K562 (cell line): ENCODE measurements at regions not wholly inside any gene's neighbourhood (a gene's known extent, or its start where the extent isn't known, plus 50 kb on each side); places are given as distances from the start of the nearest gene placed in this dataset.

ENCODE experiments used
- ATAC-seq: fragments of 200-7000 bp; cut with Tn5 transposase; 3 replicates; pipeline ENCODE4 v1.9.1; 2020; ENCODE audit warnings: moderate library complexity
- BruUV-seq: library from RNA; stranded (reverse); fragments of 400-500 nt; replicated peaks from 2 replicates; lab custom pipeline; 2021; lab: Mats Ljungman, UMichigan
- CTCF ChIA-PET: fragments of 300-600 bp; formaldehyde crosslinking; extraction: SDS; loops from one replicate; lab custom pipeline; 2021; ENCODE audit warnings: low intra/inter-chr PET ratio; lab: Yijun Ruan, JAX
- POLR2A ChIA-PET: fragments of 300-600, 350-650 bp; sonication (Branson Sonifier 250); formaldehyde crosslinking; extraction: SDS; loops from one replicate; lab custom pipeline; 2021; ENCODE audit warnings: antibody characterized with exemption, inconsistent platforms; lab: Yijun Ruan, JAX
- DNase-seq, 4 experiments: peaks; one replicate each; pipeline versions ENCODE4 v3.0.0 to v3.0.0-alpha.2; 2011 to 2018; ENCODE audit warnings: low spot score in 3 of 4, mixed read lengths in 3 of 4; ENCODE audit errors: extremely low read depth in 1 of 4
- FAIRE-seq: peaks from 2 replicates; lab custom pipeline; 2011; peaks lifted over from hg19 to GRCh38; lab: Jason Lieb, UNC
- H2AFZ ChIP-seq: 2 replicates; pipeline ENCODE4 v1.6.0; 2011; ENCODE audit warnings: low read depth, low read length, control low read depth, inconsistent platforms
- H3K27ac ChIP-seq: fragments of 200-600 bp; 3 replicates; pipeline ENCODE4 v1.8.0; 2011; ENCODE audit warnings: low read depth, mild to moderate bottlenecking, control low read depth, inconsistent platforms, low read length, moderate library complexity, mixed read lengths; ENCODE audit errors: extremely low read depth
- H3K27me3 ChIP-seq, 2 experiments: fragments of 300-600 bp in 1 of 2; 2 replicates in 1 of 2; 3 replicates in 1 of 2; pipeline versions ENCODE4 v1.6.0 to v1.8.0; 2011; ENCODE audit warnings: inconsistent platforms in 2 of 2, low read length in 2 of 2, mild to moderate bottlenecking in 1 of 2, mixed read lengths in 1 of 2, moderate library complexity in 1 of 2; ENCODE audit not compliant: control insufficient read depth in 2 of 2, insufficient read depth in 2 of 2
- H3K36me3 ChIP-seq: fragments of 300-600 bp; 3 replicates; pipeline ENCODE4 v1.8.0; 2011; ENCODE audit warnings: mild to moderate bottlenecking, low read length, inconsistent platforms; ENCODE audit not compliant: control insufficient read depth, insufficient read depth
- H3K4me1 ChIP-seq, 2 experiments: fragments of 200-600 bp in 1 of 2; replicated peaks in 1 of 2; 2 replicates in 1 of 2; 3 replicates in 1 of 2; pipeline versions ENCODE4 v1.5.1 to v1.8.0; 2011; ENCODE audit warnings: inconsistent platforms in 2 of 2, low read length in 2 of 2, mild to moderate bottlenecking in 1 of 2, mixed read lengths in 1 of 2, moderate library complexity in 1 of 2; ENCODE audit not compliant: control insufficient read depth in 2 of 2, insufficient read depth in 2 of 2
- H3K4me2 ChIP-seq: 2 replicates; pipeline ENCODE4 v1.6.1; 2011; ENCODE audit warnings: low read length, control low read depth, inconsistent platforms, mixed read lengths; ENCODE audit not compliant: insufficient read depth
- H3K4me3 ChIP-seq: fragments of 200-600 bp; sonication (generic), shearing (Covaris generic); 2 replicates; pipeline ENCODE4 v1.5.1; 2016; ENCODE audit warnings: control low read depth, inconsistent platforms
- H3K79me2 ChIP-seq: fragments of 200-600 bp; 3 replicates; pipeline ENCODE4 v1.8.0; 2011; ENCODE audit warnings: low read length, inconsistent platforms; ENCODE audit not compliant: control insufficient read depth, insufficient read depth
- H3K9ac ChIP-seq, 2 experiments: 2 replicates each; pipeline versions ENCODE4 v1.6.0 to v1.6.1; 2011; ENCODE audit warnings: low read depth in 2 of 2, low read length in 2 of 2, control low read depth in 1 of 2, inconsistent platforms in 1 of 2, mild to moderate bottlenecking in 1 of 2, mixed read lengths in 1 of 2; ENCODE audit not compliant: insufficient read depth in 1 of 2
- H3K9me1 ChIP-seq: one replicate; pipeline ENCODE4 v1.6.0; 2011; ENCODE audit warnings: inconsistent platforms, mild to moderate bottlenecking, low read length, moderate library complexity; ENCODE audit not compliant: control insufficient read depth, insufficient read depth
- H3K9me3 ChIP-seq: replicated peaks from 2 replicates; pipeline ENCODE4 v1.5.1; 2011; ENCODE audit warnings: low read depth, low read length, inconsistent platforms; ENCODE audit not compliant: control insufficient read depth, insufficient read depth
- H4K20me1 ChIP-seq: replicated peaks from 2 replicates; pipeline ENCODE4 v1.6.1; 2011; ENCODE audit warnings: low read length, inconsistent platforms, mixed read lengths; ENCODE audit not compliant: control insufficient read depth, insufficient read depth
- CAMTA2 ChIP-seq: fragments of 250-450 bp; sonication (Bioruptor Pico); conservative IDR thresholded peaks from 2 replicates; pipeline ENCODE4 v1.5.1; 2022
- E2F4 ChIP-seq: sonication (generic); formaldehyde crosslinking; IDR thresholded peaks from 2 replicates; pipeline ENCODE4 v1.8.0; 2022; ENCODE audit warnings: mild to moderate bottlenecking, low read depth, missing genetic modification reagents
- ETV1 ChIP-seq: fragments of 450-650 bp; conservative IDR thresholded peaks from 2 replicates; pipeline ENCODE4 v1.6.1; 2016; ENCODE audit warnings: missing genetic modification characterization, control low read depth, low read depth, missing compliant biosample characterization
- FOS ChIP-seq: IDR thresholded peaks from 3 replicates; pipeline ENCODE4 v1.6.1; 2011; ENCODE audit not compliant: insufficient read length; ENCODE audit errors: extremely low read depth
- FOXA1 ChIP-seq: fragments of 450-650 bp; IDR thresholded peaks from 2 replicates; pipeline ENCODE4 v1.6.1; 2016; ENCODE audit warnings: mild to moderate bottlenecking, borderline replicate concordance
- FOXK2 ChIP-seq, 2 experiments: fragments of 450-650 bp; IDR thresholded peaks in 1 of 2; conservative IDR thresholded peaks in 1 of 2; 2 replicates each; pipeline ENCODE4 v1.6.1; 2016; ENCODE audit warnings: low read depth in 2 of 2, mild to moderate bottlenecking in 1 of 2
- GTF2E2 ChIP-seq: fragments of 200-800 bp; sonication (Bioruptor generic); IDR thresholded peaks from 2 replicates; pipeline ENCODE4 v1.6.1; 2016; ENCODE audit warnings: missing genetic modification characterization, missing compliant biosample characterization
- NR1H2 ChIP-seq: sonication (generic); formaldehyde crosslinking; IDR thresholded peaks from 2 replicates; pipeline ENCODE4 v1.4.0; 2020; ENCODE audit warnings: mild to moderate bottlenecking, missing genetic modification reagents
- NR2C1 ChIP-seq, 2 experiments: fragments of 450-650 bp; IDR thresholded peaks; 2 replicates each; pipeline ENCODE4 v1.6.1; 2017; ENCODE audit warnings: mild to moderate bottlenecking in 2 of 2, antibody characterized with exemption in 1 of 2, inconsistent platforms in 1 of 2, missing compliant biosample characterization in 1 of 2, missing genetic modification characterization in 1 of 2
- TFE3 ChIP-seq: fragments of 450-650 bp; formaldehyde crosslinking; IDR thresholded peaks from 2 replicates; pipeline ENCODE4 v1.4.0; 2020; ENCODE audit warnings: mild to moderate bottlenecking, mixed read lengths
- TRIM24 ChIP-seq, 2 experiments: fragments of 450-650 bp; IDR thresholded peaks; 2 replicates each; pipeline ENCODE4 v1.6.1; 2016
- ZNF274 ChIP-seq: IDR thresholded peaks from 2 replicates; pipeline ENCODE4 v1.6.1; 2011; ENCODE audit warnings: low read depth, mild to moderate bottlenecking, low read length, moderate library complexity, borderline replicate concordance
- ZNF668 ChIP-seq: fragments of 250-450 bp; sonication (Bioruptor Pico); IDR thresholded peaks from 2 replicates; pipeline ENCODE4 v1.8.0; 2022; ENCODE audit warnings: mild to moderate bottlenecking, inconsistent platforms
- WGBS: fragments of 100-300 bp; shearing (Covaris generic); methylation state at CpG from one replicate; pipeline ENCODE4 v1.1.6; 2016; ENCODE audit warnings: low coverage, mixed read lengths; ENCODE audit not compliant: insufficient coverage; ENCODE audit errors: missing lambda C conversion rate; 5-methylcytosine and 5-hydroxymethylcytosine counted together
- in situ Hi-C: fragments of 300-500 bp; cut with MboI; formaldehyde crosslinking; loops from 4 replicates; pipeline ENCODE4 v1.15.0; 2018; ENCODE audit warnings: inconsistent platforms, mixed read lengths
- intact Hi-C: fragments of 100-400 bp; cut with micrococcal nuclease; formaldehyde crosslinking; loops from 2 replicates; pipeline ENCODE4 v1.14.2; 2022

- Histone ChIP-seq H3K79me2 (no peaks in the 10 kb centered on the region), H3K27ac (no peak overlapping the region), H3K27me3 (no peaks in the 10 kb centered on the region), H2AFZ (no peak overlapping the region), H3K4me1 (no peaks in the 10 kb centered on the region), H3K36me3 (no peaks in the 10 kb centered on the region), H3K9ac (no peak overlapping the region), H3K9me1 (no peaks in the 10 kb centered on the region), H3K4me3 (no peak overlapping the region), H3K9me3 (no peaks in the 10 kb centered on the region; the same call in 1 of the 2 replicates), H4K20me1 (no peaks in the 10 kb centered on the region), H3K4me2 (no peak overlapping the region)
- ATAC-seq (no peak), DNase-seq (no peak), FAIRE-seq (no peak)
- CTCF ChIA-PET = no interaction called here
- WGBS = 0% methylated on average over 1 of the region's 1 CpG
- BruUV-seq = no TSS peak
- POLR2A ChIA-PET = no interaction called here
- TF ChIP-seq GTF2E2 (no peak), FOXA1 (no peak), E2F4 (CRISPR knock-in tag) (no peak), NR1H2 (CRISPR knock-in tag) (no peak), TFE3 (CRISPR knock-in tag) (no peak), NR2C1 (IDR thresholded peaks at IDR 0.05) (no peak), NR2C1 (tag; IDR thresholded peaks at IDR 0.05) (no peak), ZNF668 (CRISPR knock-in tag) (no peak), CAMTA2 (no peak), FOXK2 (conservative IDR thresholded peaks at IDR 0.05 in 1 of 2, IDR thresholded peaks at IDR 0.05 in 1 of 2; ENCODE audit: low read depth in 2 of 2) (no peak), ETV1 (tag) (no peak), ZNF274 (no peak), TRIM24 (IDR thresholded peaks at IDR 0.05) (no peak), FOS (no peak)
- intact Hi-C loops = no loop called here
- in situ Hi-C loops = no loop called here
These were observed 558.2 kb upstream of the PRMT6 start for GRCh38 chr1:106498238-106498637.
